H7 (cell line): ENCODE measurements at regions not wholly inside any gene's neighbourhood (a gene's known extent, or its start where the extent isn't known, plus 50 kb on each side); places are given as distances from the start of the nearest gene placed in this dataset.
A peak's percentile ranks its signal among the peaks of the same experiment; 100 is the strongest.

Source experiments
- DNase-seq: peaks from one replicate; pipeline ENCODE4 v3.0.0; 2012
- H3K27me3 ChIP-seq: 2 replicates; pipeline ENCODE4 v1.6.0; 2011; ENCODE audit warnings: mild to moderate bottlenecking, low read length; ENCODE audit not compliant: control insufficient read depth, insufficient read depth
- H3K36me3 ChIP-seq: replicated peaks from 2 replicates; pipeline ENCODE4 v1.5.1; 2011; ENCODE audit warnings: low read length; ENCODE audit not compliant: control insufficient read depth, insufficient read depth
- H3K4me3 ChIP-seq: 2 replicates; pipeline ENCODE4 v1.5.1; 2011; ENCODE audit warnings: low read depth, mild to moderate bottlenecking, control low read depth, low read length, moderate library complexity; ENCODE audit not compliant: insufficient read depth

DNA sequence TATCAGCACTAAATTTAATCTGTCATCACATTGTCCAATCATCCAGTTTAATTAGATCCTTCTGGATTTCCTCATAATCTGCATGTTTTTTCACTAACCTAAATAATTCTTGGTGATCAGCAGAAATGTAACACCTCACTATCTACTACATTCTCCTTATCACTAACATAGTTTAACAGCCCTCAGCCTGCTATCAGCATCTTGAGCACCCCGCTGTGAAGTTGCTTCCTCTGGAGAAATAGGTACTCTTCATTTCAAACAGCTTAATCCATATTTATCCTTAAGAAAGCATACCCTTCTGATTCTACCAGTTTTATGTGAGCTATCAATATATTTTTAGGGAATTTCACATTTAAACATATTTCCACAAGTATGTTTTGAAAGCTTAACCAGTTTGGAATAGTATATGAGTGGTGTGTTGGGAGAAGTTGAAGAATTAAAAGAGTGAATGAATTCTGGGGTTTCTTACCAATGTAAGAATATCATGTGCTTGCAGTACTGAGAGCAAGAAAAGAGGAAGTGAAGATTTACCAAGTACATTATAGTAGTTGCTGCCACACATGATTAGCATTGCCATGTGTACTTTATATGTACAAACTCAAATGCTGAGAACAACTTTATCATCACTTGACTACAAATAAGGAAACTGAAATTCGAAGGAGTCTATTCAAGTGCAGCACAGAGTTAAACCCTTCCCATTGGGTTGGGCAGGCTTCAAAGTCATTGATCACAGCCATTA is 771.1 kb upstream of the ADGRL4 start:
- DNase-seq = no peak
- Histone ChIP-seq H3K27me3 (no peaks in the 10 kb centered on the region), H3K4me3 (no peak overlapping the region), H3K36me3 (no peaks in the 10 kb centered on the region)

DNA sequence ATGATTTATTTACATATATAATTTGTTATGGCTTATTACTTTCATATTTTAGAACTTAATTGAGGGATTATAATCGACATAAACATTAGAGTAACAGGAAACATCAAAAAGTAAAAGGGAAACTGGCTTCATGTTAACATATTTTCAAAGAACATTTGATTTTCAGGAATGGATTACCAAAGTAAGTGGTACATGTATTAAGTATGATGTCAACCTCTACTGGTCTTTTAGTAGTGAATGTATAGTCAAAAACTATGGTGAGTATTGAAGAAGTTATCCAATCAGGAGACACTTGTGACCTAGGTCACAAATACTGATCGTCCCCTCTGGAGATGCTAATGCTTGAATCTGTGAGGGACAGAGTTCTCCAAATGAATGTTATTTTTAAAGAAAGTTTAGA is 768.9 kb upstream of the ADGRL4 start:
- Histone ChIP-seq H3K4me3 (no peak overlapping the region), H3K27me3 (no peaks in the 10 kb centered on the region), H3K36me3 (no peaks in the 10 kb centered on the region)
- no peak for DNase-seq

DNA sequence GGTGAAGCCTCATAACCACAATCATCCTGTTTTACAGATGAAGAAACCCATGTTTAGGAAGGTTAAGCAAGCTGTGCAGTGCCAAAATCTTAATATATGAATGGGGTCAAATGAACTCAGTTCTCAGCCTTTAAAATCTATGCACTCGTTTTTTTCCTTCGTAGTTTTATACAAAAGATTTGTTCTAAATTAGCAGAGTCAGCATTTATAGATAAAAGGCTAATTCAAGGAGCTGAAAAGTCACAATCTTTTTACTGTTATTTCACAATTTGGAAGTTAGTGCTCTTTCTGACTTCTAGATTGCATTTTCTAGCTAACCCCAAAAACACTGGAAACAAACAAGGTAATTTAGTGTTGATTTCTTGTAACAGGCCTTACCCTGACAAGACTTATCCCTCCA is 766.9 kb upstream of the ADGRL4 start:
- Histone ChIP-seq H3K4me3 (no peak overlapping the region), H3K36me3 (no peaks in the 10 kb centered on the region), H3K27me3 (no peaks in the 10 kb centered on the region)
- DNase-seq = no peak

DNA sequence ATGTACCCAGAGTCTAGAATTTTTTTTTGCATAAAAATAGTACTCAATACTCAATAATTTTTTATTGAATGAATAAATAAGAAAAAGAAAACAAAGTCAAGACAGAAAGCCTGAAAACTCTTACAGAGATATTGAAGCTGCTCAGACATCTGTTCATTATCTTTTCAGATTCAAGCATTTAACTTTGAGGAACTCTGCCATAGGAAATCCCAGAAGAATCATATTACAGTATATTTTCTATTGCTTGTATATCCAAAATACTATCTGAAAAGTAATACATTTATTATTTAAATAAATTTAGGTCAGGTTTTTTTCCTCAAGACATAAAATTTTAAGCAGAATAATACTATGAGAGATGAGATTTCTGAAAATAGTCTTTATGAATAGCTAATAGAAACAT is 755.9 kb upstream of the ADGRL4 start:
- Histone ChIP-seq H3K27me3 (no peaks in the 10 kb centered on the region), H3K4me3 (no peak overlapping the region), H3K36me3 (no peaks in the 10 kb centered on the region)
- no peak for DNase-seq

DNA sequence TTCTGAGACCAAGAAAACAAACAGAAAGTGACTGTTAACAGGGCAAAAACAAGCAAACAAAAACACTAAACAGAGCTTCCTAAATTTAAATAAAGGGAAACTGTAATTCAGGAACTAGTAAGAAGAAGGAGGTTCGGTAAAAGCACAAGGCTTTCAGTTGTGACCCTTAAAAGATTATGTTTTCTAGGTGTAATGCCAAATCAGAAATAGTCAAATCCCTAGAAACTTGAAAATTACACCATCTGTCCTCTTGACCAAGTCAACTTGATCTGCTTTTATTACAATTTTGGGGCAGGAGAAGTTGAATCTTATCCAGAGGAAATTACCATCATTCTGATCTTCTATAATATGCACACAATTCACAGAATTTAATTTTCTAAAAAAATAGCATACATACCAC is 754.0 kb upstream of the ADGRL4 start:
- Histone ChIP-seq H3K27me3 (no peaks in the 10 kb centered on the region), H3K4me3 (no peak overlapping the region), H3K36me3 (no peaks in the 10 kb centered on the region)
- no peak for DNase-seq

DNA sequence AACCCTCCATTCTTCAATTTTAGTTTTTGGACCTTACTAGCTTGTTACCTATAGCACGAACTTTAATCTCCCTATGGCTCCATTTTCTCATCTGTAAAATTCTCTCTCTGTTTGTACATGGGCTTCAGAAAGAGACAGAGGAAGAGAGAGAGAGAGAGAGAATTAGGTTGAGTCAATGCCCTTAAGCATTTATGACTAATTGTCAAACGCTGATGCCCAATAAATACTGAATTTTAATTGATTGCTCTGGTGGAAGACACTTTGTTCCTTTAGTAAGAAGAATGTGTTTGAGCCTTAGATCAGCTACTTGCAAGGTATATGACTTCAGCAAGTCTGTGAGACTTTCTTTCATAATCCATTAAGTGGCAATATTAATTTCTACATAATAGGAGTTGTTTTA is 743.1 kb upstream of the ADGRL4 start:
- DNase-seq = no peak
- Histone ChIP-seq H3K27me3 (no peaks in the 10 kb centered on the region), H3K4me3 (no peak overlapping the region), H3K36me3 (no peaks in the 10 kb centered on the region)

DNA sequence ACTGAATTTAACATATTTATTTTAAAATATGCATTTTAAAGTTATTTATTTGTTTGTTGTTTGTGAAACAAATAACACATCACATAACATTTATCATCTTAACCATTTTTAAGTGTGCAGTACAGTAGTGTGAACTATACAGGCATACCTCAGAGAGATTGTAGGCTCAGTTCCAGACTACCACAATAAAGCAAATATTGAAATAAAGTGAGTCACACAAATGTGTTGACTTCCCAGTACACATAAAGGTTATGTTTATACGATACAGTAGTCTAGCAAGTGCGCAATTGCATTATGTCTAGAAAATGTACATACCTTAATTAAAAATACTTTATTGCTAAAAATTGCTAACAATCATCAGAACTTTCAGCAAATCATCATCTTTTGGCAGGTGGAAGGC is 739.4 kb upstream of the ADGRL4 start:
- H3K27me3 ChIP-seq = no peaks in the 10 kb centered on the region
- no peaks in the 10 kb centered on the region for H3K36me3 ChIP-seq
- no peak overlapping the region for H3K4me3 ChIP-seq
- DNase-seq = no peak

DNA sequence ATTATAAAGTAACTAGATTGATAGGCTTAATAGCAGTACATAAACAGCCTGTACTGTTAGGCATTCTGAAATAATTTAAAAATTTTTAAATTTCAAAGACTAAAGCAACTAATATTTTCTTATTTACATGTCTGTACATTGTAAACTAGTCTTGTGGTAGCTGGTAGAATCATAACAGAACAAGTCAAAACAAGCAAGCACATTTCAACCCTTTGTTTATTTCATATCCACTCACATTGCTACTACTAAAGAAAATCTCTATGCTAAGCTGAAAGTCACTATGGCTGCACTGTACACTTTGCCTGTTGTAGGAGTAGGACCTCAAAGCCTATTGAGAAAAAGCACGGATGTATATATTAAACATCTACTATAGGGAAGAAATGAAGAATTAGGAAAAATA is 738.2 kb upstream of the ADGRL4 start:
- no peak for DNase-seq
- H3K36me3 ChIP-seq = no peaks in the 10 kb centered on the region

DNA sequence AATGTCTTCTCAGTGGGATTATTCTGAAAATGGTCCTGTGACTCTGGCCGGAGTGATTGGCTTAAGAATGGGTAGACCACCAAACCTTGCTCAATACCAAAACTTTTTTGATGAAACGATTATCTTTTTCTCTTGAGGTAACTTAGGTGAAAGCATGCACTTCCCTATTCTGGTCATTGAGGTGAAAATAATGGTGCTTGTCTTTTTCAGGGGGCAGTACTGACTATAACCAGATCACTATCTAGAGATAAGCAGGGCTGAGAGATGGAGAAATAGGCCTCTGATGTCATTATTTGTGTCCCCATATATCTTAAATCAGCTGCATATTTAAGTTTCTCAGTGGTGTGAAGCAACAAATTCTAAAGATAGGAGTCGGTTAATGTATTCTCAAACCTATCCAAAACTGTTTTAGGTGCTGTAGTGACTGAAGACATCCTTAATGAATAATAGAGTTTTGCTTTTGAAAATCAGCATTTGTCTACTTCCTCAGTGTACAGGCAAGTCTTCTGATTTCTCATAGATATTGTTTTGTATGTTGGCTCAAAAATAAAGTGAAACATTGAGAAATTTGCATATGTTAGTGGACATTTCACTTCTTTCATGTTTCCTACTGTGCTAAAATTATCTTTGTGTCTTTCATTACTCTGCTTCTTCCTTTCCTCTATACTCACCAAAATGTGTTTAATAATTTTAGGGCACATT is 735.3 kb upstream of the ADGRL4 start:
- Histone ChIP-seq H3K4me3 (no peak overlapping the region), H3K36me3 (no peaks in the 10 kb centered on the region), H3K27me3 (no peaks in the 10 kb centered on the region)
- DNase-seq = no peak

More for the DNA sequence above, 738.2 kb upstream of the ADGRL4 start:
- Histone ChIP-seq H3K27me3 (no peaks in the 10 kb centered on the region), H3K4me3 (no peak overlapping the region)

DNA sequence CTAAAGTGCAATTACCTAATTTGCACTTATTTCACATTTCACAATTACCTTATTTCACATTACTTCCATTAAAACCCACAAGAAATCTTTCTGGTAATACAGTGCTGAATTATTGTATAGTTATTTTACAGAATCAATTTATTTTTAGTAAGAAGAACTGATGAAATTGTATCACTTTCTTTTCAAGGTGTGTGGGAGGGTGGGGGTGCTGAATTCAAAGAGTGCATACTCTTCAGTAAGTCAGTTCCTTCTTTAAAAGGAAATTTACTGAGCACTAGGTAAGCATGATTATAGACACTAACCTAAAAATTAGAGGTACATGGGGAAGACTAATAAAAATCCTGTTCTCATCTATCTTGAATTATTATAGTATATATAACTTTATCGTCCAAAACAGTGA is 731.6 kb upstream of the ADGRL4 start:
- no peaks in the 10 kb centered on the region for H3K27me3 ChIP-seq
- no peak for DNase-seq
- H3K4me3 ChIP-seq = no peak overlapping the region
- H3K36me3 ChIP-seq = no peaks in the 10 kb centered on the region

DNA sequence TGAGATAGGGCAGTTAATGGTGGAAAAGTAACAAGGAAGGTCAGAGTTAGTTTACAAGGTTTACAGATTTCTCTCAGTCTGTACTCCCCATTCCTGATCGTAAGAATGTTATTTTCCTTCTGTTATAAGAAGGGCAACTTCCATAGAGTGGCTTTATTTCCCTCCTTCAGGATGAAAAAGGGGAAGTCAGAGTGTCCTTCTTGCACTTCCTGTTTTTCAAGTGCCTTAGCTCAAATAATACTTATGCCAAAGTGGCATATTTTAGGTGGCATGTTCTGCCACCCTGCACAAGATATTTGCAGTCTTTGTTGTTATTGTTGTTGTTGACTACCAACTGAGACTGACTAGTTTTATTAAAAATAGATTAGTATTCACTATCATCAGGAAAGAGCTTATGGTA is 730.7 kb upstream of the ADGRL4 start:
- no peaks in the 10 kb centered on the region for H3K27me3 ChIP-seq
- DNase-seq = no peak
- no peaks in the 10 kb centered on the region for H3K36me3 ChIP-seq
- no peak overlapping the region for H3K4me3 ChIP-seq

DNA sequence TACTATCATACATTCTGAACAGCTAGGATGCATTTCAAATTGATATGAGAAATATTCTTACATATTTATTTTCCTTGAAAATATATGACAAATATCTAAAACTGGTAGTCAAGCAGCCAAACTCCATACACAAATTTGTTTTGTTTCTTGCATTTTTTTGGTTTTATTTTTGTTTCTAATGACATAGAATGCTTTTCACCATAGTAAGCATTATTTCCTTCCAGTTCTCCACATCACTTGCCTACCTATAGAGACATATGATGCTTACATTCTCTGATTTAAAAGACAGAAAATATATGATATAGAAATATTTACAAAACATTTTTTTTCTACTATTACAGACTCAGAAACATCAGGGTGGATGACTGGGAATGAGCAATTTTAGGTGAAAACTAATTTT is 726.4 kb upstream of the ADGRL4 start:
- Histone ChIP-seq H3K36me3 (no peaks in the 10 kb centered on the region), H3K4me3 (no peak overlapping the region)
- no peak for DNase-seq

DNA sequence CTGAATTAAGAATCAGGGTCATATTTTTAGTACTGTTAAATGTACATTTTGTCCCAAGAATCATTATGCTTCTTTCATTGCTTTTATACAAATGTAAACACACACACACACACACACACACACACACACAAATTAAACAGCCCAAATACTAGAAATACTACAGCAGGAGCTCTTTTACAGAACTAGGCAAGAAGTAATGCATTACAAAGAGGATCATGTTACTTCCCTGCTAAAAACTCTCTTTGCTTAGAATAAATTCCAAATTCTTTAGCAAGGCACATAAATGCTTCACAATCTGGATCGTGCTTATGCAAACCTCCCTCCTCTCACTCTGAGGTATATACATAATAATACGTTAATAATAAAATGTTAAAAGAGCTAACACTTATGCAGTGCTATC is 720.4 kb upstream of the ADGRL4 start:
- Histone ChIP-seq H3K36me3 (no peaks in the 10 kb centered on the region), H3K4me3 (no peak overlapping the region), H3K27me3 (no peaks in the 10 kb centered on the region)
- DNase-seq = no peak

More for the DNA sequence above, 726.4 kb upstream of the ADGRL4 start:
- no peaks in the 10 kb centered on the region for H3K27me3 ChIP-seq

DNA sequence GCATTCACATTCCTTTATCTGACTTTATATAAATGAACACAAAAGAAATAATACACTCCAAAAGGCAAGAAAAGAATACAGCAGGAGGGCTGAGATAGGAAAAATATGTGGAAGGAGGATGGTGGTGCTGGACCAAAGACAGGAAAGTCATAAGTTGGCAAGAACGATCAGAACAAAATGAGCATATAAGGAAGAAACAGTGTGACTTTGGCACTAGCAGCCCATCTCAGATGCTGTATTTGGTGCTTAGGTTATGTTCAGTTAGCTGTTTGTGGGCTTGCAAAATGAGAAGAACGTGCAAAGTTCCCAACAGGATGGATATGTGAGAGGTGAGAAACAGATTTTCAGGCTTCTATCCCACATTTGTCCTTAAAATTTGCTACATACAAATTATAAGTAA is 719.8 kb upstream of the ADGRL4 start:
- no peaks in the 10 kb centered on the region for H3K27me3 ChIP-seq
- H3K4me3 ChIP-seq = no peak overlapping the region
- DNase-seq = no peak
- no peaks in the 10 kb centered on the region for H3K36me3 ChIP-seq

DNA sequence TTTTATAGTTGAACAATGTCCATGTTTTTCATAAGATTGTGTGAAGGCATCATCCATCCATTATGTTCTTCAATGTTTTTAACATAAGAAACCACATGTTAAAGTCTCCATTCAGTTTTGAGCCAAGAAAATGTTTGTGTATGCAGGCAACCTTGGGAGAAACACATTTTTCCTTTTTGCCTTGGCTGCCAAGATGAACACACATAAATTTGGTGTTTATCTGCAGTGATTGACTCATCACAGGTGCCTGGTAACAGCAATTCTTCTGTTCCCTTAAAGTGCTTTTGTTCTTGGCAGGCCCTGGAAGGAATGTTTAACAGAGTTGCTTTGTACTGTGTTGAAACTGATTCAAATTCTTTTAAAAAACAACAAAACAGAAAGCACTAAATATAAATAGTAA is 709.9 kb upstream of the ADGRL4 start:
- Histone ChIP-seq H3K4me3 (no peak overlapping the region), H3K27me3 (no peaks in the 10 kb centered on the region)
- peak; percentile 0 for DNase-seq

More for the DNA sequence above, 709.9 kb upstream of the ADGRL4 start:
- H3K36me3 ChIP-seq = no peaks in the 10 kb centered on the region
